VCaP (cell line): ENCODE measurements at regions not wholly inside any gene's neighbourhood (a gene's known extent, or its start where the extent isn't known, plus 50 kb on each side); places are given as distances from the start of the nearest gene placed in this dataset.

Experiments used
- H3K27ac ChIP-seq: fragments of 450-650 bp; 2 replicates; pipeline ENCODE4 v1.5.1; 2017
- TF ChIP-seq, protein P1 (sequence below): fragments of 450-650 bp; conservative IDR thresholded peaks from 2 replicates; pipeline ENCODE4 v1.5.1; 2017; ENCODE audit warnings: mild to moderate bottlenecking, moderate library complexity

DNA sequence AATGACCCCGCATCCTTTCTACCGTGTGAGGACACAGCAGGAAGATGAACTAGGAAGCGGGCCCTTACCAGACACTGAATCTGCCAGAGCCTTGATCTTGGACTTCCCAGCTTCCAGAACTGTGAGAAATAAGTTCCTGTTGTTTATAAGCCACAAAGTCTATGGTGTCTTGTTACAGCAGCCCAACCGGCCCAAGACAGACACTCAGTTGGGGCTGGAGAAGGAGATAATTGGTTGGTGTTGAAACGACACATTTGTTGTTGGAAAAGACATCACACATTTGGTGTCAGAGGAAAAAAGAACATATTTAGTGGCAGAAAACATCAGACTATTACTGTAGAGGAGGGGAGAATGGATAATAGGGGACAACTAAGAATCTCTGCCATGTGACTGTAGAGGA, 122.3 kb upstream of the SEC14L1 start:
- H3K27ac ChIP-seq, result no peak overlapping the region
- TF ChIP-seq, protein P1, sequence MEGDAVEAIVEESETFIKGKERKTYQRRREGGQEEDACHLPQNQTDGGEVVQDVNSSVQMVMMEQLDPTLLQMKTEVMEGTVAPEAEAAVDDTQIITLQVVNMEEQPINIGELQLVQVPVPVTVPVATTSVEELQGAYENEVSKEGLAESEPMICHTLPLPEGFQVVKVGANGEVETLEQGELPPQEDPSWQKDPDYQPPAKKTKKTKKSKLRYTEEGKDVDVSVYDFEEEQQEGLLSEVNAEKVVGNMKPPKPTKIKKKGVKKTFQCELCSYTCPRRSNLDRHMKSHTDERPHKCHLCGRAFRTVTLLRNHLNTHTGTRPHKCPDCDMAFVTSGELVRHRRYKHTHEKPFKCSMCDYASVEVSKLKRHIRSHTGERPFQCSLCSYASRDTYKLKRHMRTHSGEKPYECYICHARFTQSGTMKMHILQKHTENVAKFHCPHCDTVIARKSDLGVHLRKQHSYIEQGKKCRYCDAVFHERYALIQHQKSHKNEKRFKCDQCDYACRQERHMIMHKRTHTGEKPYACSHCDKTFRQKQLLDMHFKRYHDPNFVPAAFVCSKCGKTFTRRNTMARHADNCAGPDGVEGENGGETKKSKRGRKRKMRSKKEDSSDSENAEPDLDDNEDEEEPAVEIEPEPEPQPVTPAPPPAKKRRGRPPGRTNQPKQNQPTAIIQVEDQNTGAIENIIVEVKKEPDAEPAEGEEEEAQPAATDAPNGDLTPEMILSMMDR, result no peak

DNA sequence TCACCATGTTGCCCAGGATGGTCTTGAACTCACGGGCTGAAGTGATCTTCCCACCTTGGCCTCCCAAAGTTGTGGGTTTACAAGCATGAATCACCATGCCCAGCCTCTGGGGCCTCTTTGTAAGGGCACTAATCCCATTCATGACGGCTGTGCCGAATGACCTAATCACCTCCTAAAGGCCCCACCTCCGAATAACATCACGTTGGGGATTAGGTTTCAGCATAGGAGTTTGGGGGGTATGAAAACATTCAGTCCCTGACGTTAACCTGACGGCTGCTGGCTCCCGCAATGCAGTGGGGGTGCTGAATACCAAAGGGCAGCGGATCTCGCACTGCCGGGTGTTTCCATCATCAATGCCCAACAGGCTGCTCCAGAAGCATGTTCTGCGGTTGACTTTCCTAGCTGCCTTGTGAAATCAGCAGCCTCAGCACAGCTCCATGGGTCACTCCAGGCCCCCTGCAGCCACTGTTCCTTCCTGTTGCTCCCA, 120.8 kb upstream of the SEC14L1 start:
- TF ChIP-seq, protein P1, result no peak
- no peak overlapping the region for H3K27ac ChIP-seq

DNA sequence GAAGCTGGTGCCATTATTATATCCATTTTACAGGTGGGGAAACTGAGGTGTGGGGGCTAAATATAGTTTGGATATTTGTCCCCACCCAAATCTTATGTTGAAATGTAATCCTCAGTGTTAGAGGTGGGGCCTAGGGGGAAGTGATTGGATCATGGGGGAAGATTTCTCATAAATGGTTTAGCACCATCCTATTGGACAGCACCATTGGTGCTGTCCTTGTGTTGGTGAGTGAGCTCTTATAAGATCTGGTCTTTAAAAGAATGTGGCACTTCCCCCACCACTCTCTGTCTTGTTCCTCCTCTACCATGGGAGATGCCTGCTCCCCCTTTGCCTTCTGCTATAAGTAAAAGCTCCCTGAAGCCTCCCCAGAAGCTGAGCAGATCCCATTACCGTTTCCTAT, 119.8 kb upstream of the SEC14L1 start:
- no peak overlapping the region for H3K27ac ChIP-seq
- TF ChIP-seq, protein P1, result no peak

DNA sequence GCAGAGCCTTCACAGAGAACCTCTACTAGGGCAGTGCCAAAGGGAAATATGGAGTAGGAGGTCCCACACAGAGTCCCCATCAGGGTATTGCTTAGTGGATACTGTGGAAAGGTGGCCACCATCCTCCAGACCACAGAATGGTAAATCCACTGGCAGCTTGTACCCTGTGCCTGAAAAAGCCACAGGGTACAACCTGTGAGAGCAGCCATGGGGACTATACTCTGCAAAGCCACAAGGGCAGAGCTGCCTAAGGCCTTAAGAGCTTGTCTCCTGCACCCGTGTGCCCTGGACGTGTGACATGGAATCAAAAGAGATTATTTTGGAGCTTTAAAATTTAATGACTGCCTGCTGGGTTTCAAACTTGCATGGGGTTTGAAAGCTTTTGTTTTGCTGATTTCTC, 118.0 kb upstream of the SEC14L1 start:
- H3K27ac ChIP-seq, result no peak overlapping the region
- TF ChIP-seq, protein P1, result no peak

DNA sequence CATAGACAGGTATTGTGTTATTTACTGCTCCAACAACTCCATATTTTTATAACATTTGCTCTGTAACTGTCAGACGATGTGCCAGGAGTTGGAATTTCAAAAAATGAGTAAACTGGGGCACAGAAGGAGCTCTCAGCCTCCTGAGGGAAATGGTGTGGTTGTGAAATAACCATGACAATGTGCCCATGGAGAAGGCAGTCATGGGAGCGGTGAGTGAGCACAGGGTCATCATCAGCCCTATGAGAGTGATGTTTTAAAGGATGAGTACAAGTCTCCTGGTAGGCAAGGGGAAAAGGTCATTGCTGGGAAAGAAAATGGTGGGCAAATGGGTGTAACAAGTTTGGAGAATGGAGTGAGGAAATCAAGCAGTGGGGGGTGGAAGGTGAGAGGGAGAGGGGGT, 115.0 kb upstream of the SEC14L1 start:
- H3K27ac ChIP-seq, result no peak overlapping the region
- TF ChIP-seq, protein P1, result no peak

DNA sequence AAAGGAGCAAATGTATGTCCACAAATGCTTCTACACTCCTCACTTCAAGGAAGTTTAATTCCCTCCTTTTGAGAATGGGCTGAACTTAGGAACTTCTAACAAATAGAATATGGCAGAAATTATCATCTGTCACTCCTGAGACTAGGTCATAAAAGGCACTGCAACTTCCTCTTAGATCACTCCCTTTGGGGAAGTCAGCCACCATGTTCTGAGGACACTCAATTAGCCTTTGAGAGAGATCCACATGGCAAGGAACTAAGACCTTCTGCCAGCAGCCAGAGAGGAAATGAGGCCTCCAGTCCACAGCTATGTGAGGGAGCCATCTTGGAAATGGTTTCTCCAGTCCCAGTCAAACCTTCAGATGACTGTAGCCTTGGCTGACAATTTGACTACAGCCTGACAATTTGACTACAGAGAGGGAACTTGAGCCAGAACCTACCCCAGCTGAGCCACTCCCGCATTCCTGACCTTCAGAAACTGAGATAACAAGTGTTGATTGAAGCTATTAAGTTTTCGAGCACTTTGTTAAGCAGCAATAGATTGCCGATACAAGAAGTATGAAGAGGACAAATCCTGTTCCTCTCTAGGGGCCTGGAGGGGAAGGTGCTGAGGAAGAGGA, 113.4 kb upstream of the SEC14L1 start:
- TF ChIP-seq, protein P1, result no peak
- H3K27ac ChIP-seq, result no peak overlapping the region

DNA sequence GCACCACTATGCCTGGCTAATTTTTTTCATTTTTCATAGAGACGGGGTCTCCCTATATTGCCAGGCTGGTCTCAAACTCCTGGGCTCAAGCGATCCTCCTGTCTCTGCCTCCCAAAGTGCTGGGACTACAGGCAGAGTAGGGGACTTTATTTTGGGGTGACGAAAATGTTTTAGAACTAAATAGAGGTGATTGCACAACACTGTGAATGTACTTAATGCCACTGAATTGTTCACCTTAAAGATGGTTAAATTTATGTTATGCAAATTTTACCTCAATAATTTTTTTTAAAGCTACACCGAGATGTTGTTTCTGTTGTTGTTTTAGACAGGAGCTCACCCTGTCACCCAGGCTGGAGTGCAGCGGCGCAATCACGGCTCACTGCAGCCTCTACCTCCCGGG, 111.9 kb upstream of the SEC14L1 start:
- TF ChIP-seq, protein P1, result no peak
- no peak overlapping the region for H3K27ac ChIP-seq
